GM10248 (cell line): ENCODE measurements at regions not wholly inside any gene's neighbourhood (a gene's known extent, or its start where the extent isn't known, plus 50 kb on each side); places are given as distances from the start of the nearest gene placed in this dataset.
"Not testable (repeated sequence)": the region's sequence is repeated elsewhere in the genome, so short reads cannot be mapped to it uniquely, and the experiment has no call there.

Experiments
- CTCF ChIA-PET: fragments of 300-600 bp; sonication (Branson Sonifier 250); formaldehyde crosslinking; extraction: SDS; loops from one replicate; lab custom pipeline; 2021; ENCODE audit warnings: antibody characterized with exemption; lab: Yijun Ruan, JAX
- POLR2A ChIA-PET: fragments of 350-650 bp; sonication (Branson Sonifier 250); formaldehyde crosslinking; extraction: SDS; loops from one replicate; lab custom pipeline; 2020; ENCODE audit warnings: antibody characterized with exemption; lab: Yijun Ruan, JAX
- DNase-seq: peaks from one replicate; pipeline ENCODE4 v3.0.0; 2012; ENCODE audit errors: extremely low spot score
- TF ChIP-seq, protein P1 (sequence below): IDR thresholded peaks from 2 replicates; pipeline ENCODE4 v1.5.1; 2012; ENCODE audit warnings: mild to moderate bottlenecking, low read depth; ENCODE audit errors: extremely low read depth, missing control alignments, control extremely low read depth

DNA sequence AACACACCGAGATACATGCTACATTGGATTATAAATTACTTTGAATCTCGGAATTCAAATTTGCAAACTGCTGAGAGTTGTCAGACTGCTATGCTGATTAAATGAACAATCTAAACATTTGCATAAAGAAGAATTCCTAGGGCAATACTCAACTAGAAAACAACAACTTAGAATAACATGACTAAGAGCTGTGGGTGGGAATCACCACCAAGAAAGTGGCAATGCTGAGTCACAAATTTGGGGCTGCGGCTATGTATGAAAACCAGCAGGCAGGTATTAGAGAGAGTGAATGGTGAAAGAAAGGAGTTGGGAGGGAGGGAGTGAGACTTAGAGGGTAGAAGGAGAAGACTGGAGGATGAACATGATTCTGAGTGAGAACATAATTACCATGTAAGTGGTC lies 559.5 kb downstream of the PIK3C3 start:
- ChIA-PET POLR2A (no interaction called here), CTCF (no interaction called here)
- TF ChIP-seq, protein P1, sequence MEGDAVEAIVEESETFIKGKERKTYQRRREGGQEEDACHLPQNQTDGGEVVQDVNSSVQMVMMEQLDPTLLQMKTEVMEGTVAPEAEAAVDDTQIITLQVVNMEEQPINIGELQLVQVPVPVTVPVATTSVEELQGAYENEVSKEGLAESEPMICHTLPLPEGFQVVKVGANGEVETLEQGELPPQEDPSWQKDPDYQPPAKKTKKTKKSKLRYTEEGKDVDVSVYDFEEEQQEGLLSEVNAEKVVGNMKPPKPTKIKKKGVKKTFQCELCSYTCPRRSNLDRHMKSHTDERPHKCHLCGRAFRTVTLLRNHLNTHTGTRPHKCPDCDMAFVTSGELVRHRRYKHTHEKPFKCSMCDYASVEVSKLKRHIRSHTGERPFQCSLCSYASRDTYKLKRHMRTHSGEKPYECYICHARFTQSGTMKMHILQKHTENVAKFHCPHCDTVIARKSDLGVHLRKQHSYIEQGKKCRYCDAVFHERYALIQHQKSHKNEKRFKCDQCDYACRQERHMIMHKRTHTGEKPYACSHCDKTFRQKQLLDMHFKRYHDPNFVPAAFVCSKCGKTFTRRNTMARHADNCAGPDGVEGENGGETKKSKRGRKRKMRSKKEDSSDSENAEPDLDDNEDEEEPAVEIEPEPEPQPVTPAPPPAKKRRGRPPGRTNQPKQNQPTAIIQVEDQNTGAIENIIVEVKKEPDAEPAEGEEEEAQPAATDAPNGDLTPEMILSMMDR, result no peak
- no peak for DNase-seq

DNA sequence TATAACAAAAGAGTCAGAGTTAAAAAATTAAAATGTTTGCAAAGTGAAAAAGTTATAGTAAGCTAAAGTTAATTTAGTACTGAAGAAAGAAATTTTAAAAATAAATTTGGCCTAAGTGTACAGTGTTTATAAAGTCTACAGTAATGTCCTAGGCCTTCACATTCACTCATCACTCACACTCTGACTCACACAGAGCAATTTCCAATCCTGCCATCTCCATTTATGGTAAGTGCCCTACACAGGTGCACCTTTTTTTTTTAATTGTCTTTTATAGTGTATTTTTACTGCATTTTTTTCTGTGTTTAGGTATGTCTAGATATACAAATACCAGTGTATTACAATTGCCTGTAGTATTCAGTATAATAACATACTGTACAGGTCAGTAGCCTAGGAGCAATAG lies 562.9 kb downstream of the PIK3C3 start:
- POLR2A ChIA-PET, result no interaction called here
- TF ChIP-seq, protein P1, result no peak
- CTCF ChIA-PET, result interaction anchor here (1.6 kb wide), 1 partner anchor 10 kb away, joined by 3 read pairs; no protein-coding TSS in a partner anchor
- DNase-seq, result no peak

DNA sequence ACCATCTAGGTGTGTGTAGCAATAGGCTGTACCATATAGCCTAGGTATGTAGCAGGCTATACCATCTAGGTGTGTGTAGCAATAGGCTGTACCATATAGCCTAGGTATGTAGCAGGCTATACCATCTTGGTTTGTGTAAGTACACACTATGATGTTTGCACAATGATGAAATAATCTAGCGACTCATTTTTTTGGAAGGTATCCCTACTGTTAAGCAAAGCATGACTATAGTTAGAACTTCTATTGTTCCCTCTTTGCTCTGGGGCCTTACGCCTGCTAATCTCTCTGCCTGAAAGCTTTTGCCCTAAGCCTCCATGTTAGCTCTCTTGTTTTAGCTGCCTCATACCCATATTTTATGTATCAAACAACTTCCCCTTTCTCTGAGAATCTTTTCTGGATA lies 563.3 kb downstream of the PIK3C3 start:
- DNase-seq, POLR2A ChIA-PET: not testable (repeated sequence)
- CTCF ChIA-PET, result interaction anchor here (1.6 kb wide), 1 partner anchor 10 kb away, joined by 3 read pairs; no protein-coding TSS in a partner anchor

DNA sequence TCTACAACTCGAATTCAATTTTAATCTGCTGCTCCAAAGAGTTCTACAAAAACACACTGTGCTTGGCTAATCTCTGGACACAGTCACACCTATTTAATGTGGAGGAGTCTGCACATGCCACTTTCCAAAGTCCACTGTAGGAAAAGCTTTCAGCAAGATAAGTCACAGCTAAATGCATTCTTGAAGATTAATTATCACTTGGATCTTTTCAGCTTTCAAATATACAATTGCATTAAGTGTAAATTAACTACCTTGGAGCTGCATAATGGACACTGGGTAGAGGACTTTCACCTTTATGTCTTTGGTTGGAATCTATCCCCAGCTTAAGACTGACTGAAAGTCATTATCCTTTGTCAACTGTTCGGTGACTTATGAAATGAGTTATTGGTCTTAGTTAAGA lies 565.1 kb downstream of the PIK3C3 start:
- ChIA-PET CTCF (no interaction called here), POLR2A (no interaction called here)
- TF ChIP-seq, protein P1, result no peak
- no peak for DNase-seq

DNA sequence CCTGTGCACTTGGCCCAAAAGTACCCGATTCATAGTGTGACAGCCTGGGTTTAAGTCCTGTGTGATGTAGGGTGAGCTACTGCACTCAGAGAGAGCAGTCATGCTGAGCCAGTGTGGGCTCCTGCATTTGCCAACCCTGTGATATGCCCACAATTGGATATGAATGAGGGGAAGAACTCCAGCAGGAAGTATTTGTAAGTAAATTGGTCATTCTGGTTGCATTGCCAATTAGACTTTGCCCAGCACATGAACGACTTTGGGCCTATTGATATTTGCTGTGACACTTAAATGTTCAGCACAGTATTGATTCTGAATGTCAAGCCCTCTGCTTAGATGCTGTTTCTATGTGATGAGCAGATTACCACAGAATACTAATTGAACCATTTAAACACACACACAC lies 570.9 kb downstream of the PIK3C3 start:
- TF ChIP-seq, protein P1, result no peak
- no peak for DNase-seq

DNA sequence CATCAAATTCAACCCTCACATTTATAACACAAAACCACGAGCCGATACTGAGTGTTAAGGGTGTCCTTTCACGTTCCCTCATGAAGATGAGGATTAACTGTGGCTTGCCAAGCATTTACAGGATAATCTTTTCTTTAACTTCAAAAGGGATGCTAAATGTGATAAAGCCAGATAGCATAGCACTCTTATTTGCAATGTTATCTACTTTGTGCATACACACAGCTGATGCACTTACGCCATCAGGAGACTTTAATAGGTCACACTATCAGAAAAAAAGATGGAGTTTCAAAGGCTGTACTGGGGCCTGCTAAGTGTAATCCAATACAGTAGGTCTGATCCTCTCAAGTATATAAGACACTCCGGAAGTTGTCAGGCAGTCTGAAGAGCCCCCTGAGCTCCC lies 572.7 kb downstream of the PIK3C3 start:
- TF ChIP-seq, protein P1, result no peak
- CTCF ChIA-PET, result no interaction called here

More for the DNA sequence above, 570.9 kb downstream of the PIK3C3 start:
- ChIA-PET CTCF (interaction anchor here (1.3 kb wide), 1 partner anchor 27 kb away, joined by 3 read pairs; no protein-coding TSS in a partner anchor), POLR2A (no interaction called here)

DNA sequence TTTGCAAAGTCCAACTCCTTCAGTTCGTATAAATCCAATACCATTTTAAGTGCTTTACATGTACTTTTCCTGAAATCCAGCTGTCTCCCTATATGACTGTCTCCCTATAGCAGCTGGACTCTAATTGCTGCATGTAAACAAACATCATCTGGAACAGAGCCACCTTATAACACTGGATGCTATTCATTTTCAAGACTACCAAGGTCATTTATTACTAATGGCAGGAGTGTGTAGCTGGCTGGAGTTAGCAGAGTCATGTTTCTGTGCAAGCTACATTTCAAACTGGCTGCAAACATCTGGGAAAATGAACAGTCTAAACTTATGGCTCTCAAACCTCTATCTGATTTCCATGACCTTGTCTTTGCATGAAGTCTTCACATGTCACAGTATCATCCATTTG lies 575.2 kb downstream of the PIK3C3 start:
- DNase-seq, result no peak
- ChIA-PET POLR2A (no interaction called here), CTCF (no interaction called here)
- TF ChIP-seq, protein P1, result no peak

More for the DNA sequence above, 572.7 kb downstream of the PIK3C3 start:
- DNase-seq, result no peak
- POLR2A ChIA-PET, result no interaction called here
